IPS-20b (cell line): ENCODE measurements at regions not wholly inside any gene's neighbourhood (a gene's known extent, or its start where the extent isn't known, plus 50 kb on each side); places are given as distances from the start of the nearest gene placed in this dataset.

Experiments used
- H3K27ac ChIP-seq: one replicate; pipeline ENCODE4 v1.5.1; 2013; ENCODE audit warnings: low read length
- H3K27me3 ChIP-seq: 2 replicates; pipeline ENCODE4 v1.6.1; 2013; ENCODE audit warnings: mild to moderate bottlenecking, low read length, inconsistent platforms; ENCODE audit not compliant: insufficient read depth
- H3K36me3 ChIP-seq: 2 replicates; pipeline ENCODE4 v1.6.1; 2013; ENCODE audit warnings: low read depth, mild to moderate bottlenecking, inconsistent platforms, low read length, moderate library complexity; ENCODE audit not compliant: insufficient read depth
- H3K4me1 ChIP-seq: 2 replicates; pipeline ENCODE4 v1.6.1; 2013; ENCODE audit warnings: mild to moderate bottlenecking, control low read depth, inconsistent platforms, low read length, moderate library complexity; ENCODE audit not compliant: insufficient read depth
- H3K4me3 ChIP-seq: 2 replicates; pipeline ENCODE4 v1.5.1; 2013; ENCODE audit warnings: mild to moderate bottlenecking, low read length, inconsistent platforms
- H3K9ac ChIP-seq: 2 replicates; pipeline ENCODE4 v1.6.1; 2013; ENCODE audit warnings: low read depth, mild to moderate bottlenecking, inconsistent platforms, low read length, moderate library complexity
- H3K9me3 ChIP-seq: 2 replicates; pipeline ENCODE4 v1.6.1; 2013; ENCODE audit warnings: mild to moderate bottlenecking, low read depth, low read length, inconsistent platforms; ENCODE audit not compliant: insufficient read depth

DNA sequence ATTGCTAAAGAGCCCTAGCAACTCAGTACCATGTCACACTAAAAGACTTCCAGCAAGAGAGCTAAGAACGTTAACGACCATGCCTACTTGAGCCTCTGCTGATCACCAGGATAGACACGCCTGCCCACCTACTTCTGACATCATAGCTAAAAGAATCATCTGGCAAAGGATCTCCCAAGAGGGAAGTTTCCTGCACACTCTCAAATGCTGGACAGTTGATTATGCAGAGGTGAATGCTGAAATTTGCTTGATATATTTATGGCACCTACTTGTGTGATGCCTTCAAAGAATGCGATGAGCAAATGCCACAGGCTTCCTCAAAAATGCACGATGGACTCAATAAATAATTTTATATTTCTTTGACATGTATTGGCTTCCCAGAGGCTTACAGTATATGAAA is 113.6 kb downstream of the GALC start:
- no peaks in the 10 kb centered on the region for H3K9me3 ChIP-seq
- H3K9ac ChIP-seq, result no peak overlapping the region
- no peaks in the 10 kb centered on the region for H3K27me3 ChIP-seq
- no peaks in the 10 kb centered on the region for H3K4me1 ChIP-seq
- H3K27ac ChIP-seq, result no peak overlapping the region
- H3K4me3 ChIP-seq, result no peak overlapping the region
- H3K36me3 ChIP-seq, result no peaks in the 10 kb centered on the region

- Histone ChIP-seq H3K4me3 (no peak overlapping the region), H3K27ac (no peak overlapping the region), H3K9me3 (no peaks in the 10 kb centered on the region), H3K9ac (no peak overlapping the region), H3K27me3 (no peaks in the 10 kb centered on the region), H3K36me3 (no peaks in the 10 kb centered on the region), H3K4me1 (no peaks in the 10 kb centered on the region)
Observed at GRCh38 chr14:87878959-87879358, 114.0 kb downstream of the GALC start.

DNA sequence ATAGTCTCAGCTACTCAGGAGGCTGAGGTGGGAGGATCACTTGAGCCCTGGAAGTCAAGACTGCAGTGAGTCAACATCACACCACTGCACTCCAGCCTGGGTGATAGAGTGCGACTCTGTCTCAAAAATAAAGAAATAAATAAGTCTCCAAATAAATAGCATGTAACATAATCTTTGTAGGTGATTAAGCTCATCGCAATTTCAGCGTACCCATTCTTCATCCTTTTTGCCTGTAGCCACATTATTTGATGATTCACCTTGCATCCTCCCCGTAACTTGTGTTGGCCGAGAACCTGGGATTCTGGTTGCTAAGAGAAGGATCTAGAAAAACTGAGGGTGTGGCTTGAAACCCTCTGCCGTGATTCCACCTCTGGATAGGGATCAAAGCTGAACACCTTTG is 115.1 kb downstream of the GALC start:
- Histone ChIP-seq H3K9ac (no peak overlapping the region), H3K36me3 (no peaks in the 10 kb centered on the region), H3K27ac (no peak overlapping the region), H3K4me1 (0 out of 2 replicates have a peak, but pooled peaks cover 3% of the 10 kb centered on the region), H3K4me3 (no peak overlapping the region), H3K9me3 (no peaks in the 10 kb centered on the region), H3K27me3 (no peaks in the 10 kb centered on the region)

GRCh38 chr14:87874676-87875075 is 118.3 kb downstream of the GALC start:
- Histone ChIP-seq H3K36me3 (no peaks in the 10 kb centered on the region), H3K27ac (no peak overlapping the region), H3K27me3 (no peaks in the 10 kb centered on the region), H3K9me3 (no peaks in the 10 kb centered on the region), H3K4me3 (no peak overlapping the region), H3K9ac (no peak overlapping the region), H3K4me1 (0 out of 2 replicates have a peak, but pooled peaks cover 3% of the 10 kb centered on the region)

DNA sequence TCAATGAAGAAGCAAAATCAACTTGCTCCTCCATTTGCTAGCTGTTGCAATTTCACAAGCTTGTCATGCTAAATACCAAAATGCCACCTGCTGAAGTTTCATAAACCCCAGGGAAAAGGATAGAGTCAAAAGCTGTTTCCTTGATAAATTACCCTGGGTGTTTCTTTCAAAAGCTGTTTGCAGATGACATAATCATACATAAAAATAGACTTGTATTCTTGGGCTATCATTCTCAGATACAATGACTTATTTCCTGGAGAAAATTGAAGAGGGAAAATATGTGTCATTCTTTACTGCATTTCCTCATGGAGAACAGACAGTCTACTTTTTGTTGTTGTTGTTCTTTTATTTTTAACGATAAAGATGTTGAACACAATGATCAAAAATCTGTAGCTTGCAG is 119.2 kb downstream of the GALC start:
- no peaks in the 10 kb centered on the region for H3K36me3 ChIP-seq
- 0 out of 2 replicates have a peak, but pooled peaks cover 3% of the 10 kb centered on the region for H3K4me1 ChIP-seq
- H3K4me3 ChIP-seq, result no peak overlapping the region
- H3K9ac ChIP-seq, result no peak overlapping the region
- no peaks in the 10 kb centered on the region for H3K9me3 ChIP-seq
- no peak overlapping the region for H3K27ac ChIP-seq
- H3K27me3 ChIP-seq, result no peaks in the 10 kb centered on the region

DNA sequence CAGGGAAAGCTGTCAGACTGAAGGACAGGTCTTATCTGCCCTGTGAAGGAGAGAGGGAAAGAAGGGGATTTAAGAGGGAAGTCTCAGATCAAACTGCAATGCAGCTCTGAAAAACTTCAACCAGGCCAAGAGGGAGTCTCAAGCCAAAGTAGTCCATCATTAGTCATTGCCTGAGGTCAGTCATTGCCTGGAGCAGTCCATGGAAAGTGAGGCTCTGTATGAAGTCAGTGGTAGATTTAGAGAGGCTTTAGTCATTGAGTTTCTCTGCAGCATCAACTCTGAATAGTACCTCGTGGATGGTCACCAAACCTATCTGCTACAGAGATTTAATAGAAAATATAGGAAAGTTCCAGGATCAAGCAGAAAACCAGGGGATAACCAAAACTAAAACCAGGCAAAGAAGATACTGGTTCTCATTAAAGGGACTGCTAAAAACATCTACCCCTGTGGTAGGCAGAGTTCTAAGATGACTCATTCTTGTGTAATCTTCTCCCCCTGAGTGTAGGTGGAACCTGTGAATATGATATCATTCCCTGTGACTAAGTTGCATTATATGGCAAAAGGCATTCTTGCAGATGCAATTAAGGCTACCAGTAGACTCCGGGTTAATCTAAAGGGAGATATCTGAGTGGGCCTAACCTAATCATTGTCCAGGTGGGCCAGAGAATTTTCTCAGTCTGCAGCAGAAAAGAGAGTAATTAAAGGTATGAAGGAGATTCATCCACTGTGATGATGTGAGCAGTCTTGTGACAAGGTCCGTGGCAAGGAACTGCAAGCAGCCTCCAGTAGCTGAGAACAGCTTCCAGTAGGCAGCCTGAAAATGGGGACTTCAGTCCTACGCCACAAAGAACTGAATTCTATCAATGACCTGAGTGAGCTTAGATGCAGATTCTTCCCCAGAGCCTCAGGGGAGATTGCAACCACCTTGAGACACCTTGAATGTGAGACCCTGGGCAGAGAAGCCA is 123.1 kb downstream of the GALC start:
- Histone ChIP-seq H3K27ac (no peak overlapping the region), H3K27me3 (no peaks in the 10 kb centered on the region), H3K36me3 (no peaks in the 10 kb centered on the region), H3K9ac (no peak overlapping the region), H3K4me3 (no peak overlapping the region), H3K4me1 (0 out of 2 replicates have a peak, but pooled peaks cover 3% of the 10 kb centered on the region), H3K9me3 (no peaks in the 10 kb centered on the region)

GRCh38 chr14:87868920-87869319 is 124.1 kb downstream of the GALC start:
- no peaks in the 10 kb centered on the region for H3K9me3 ChIP-seq
- no peaks in the 10 kb centered on the region for H3K36me3 ChIP-seq

GRCh38 chr14:87866116-87866515 is 126.9 kb downstream of the GALC start:
- no peak overlapping the region for H3K4me3 ChIP-seq
- no peak overlapping the region for H3K9ac ChIP-seq
- H3K36me3 ChIP-seq, result no peaks in the 10 kb centered on the region
- no peaks in the 10 kb centered on the region for H3K4me1 ChIP-seq
- no peaks in the 10 kb centered on the region for H3K9me3 ChIP-seq
- no peak overlapping the region for H3K27ac ChIP-seq
- no peaks in the 10 kb centered on the region for H3K27me3 ChIP-seq

More at GRCh38 chr14:87868920-87869319, 124.1 kb downstream of the GALC start:
- H3K27me3 ChIP-seq, result no peaks in the 10 kb centered on the region
- no peak overlapping the region for H3K27ac ChIP-seq
- no peak overlapping the region for H3K9ac ChIP-seq
- H3K4me3 ChIP-seq, result no peak overlapping the region
- 0 out of 2 replicates have a peak, but pooled peaks cover 3% of the 10 kb centered on the region for H3K4me1 ChIP-seq

- no peaks in the 10 kb centered on the region for H3K27me3 ChIP-seq
- no peak overlapping the region for H3K4me3 ChIP-seq
- no peaks in the 10 kb centered on the region for H3K36me3 ChIP-seq
- H3K27ac ChIP-seq, result no peak overlapping the region
- H3K9ac ChIP-seq, result no peak overlapping the region
- no peaks in the 10 kb centered on the region for H3K9me3 ChIP-seq
- H3K4me1 ChIP-seq, result no peaks in the 10 kb centered on the region
Observed at GRCh38 chr14:87864356-87865270, 128.4 kb downstream of the GALC start.

DNA sequence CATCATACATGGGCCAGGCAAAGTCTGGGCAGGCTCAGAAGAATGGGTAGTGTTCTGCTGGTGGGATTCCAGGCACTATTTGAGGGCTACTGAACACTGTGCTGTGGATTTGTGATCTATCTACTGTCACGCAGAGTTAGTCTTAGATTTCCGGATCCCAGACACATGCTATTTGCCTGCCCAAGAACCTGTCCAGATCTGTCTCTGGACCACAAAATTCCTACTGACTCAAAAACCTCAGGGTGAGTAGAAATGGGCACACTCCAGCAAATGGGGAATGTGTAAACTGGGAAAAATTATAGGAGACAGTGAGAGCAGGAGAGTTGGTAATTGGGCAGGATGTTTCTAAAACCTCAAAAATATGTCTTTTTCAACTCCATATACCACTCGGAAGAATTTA is 129.9 kb downstream of the GALC start:
- Histone ChIP-seq H3K9me3 (no peaks in the 10 kb centered on the region), H3K27ac (no peak overlapping the region), H3K36me3 (no peaks in the 10 kb centered on the region), H3K27me3 (no peaks in the 10 kb centered on the region), H3K4me1 (no peaks in the 10 kb centered on the region), H3K9ac (no peak overlapping the region), H3K4me3 (no peak overlapping the region)

DNA sequence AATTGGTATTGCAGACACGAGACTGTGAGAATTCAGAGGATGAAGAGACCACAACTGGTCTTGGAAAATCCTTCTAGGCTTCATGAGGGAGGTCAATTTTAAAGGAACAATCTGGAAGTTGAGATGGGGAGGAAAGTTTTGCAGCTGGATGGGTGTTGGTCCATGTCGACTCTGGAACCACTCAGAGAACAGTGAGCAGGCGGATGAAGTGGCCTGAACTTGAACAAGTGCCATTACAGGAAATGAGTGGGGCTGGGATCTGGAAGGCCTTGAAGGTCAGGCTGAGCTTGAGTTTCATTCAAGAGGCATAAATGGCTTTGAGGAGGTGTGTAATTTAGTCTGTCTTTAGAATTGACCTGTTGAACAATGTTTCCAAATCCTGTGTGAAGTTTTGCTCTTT is 140.9 kb downstream of the GALC start:
- no peak overlapping the region for H3K9ac ChIP-seq

More for the DNA sequence above, 140.9 kb downstream of the GALC start:
- Histone ChIP-seq H3K4me1 (no peaks in the 10 kb centered on the region), H3K4me3 (no peak overlapping the region), H3K27me3 (no peaks in the 10 kb centered on the region), H3K9me3 (no peaks in the 10 kb centered on the region), H3K36me3 (no peaks in the 10 kb centered on the region), H3K27ac (no peak overlapping the region)
